OCI-LY3 (cell line): ENCODE measurements at regions not wholly inside any gene's neighbourhood (a gene's known extent, or its start where the extent isn't known, plus 50 kb on each side); places are given as distances from the start of the nearest gene placed in this dataset.

Experiments
- EZH2phosphoT487 ChIP-seq: fragments of 200-600 bp; shearing (Covaris generic); IDR thresholded peaks from 2 replicates; pipeline ENCODE4 v1.6.1; 2018; ENCODE audit warnings: antibody characterized with exemption, mixed run types, low read depth
- TF ChIP-seq, protein P1 (sequence below): fragments of 200-600, 300-600 bp; sonication (generic); IDR thresholded peaks from 2 replicates; pipeline ENCODE4 v1.5.1; 2014; ENCODE audit warnings: antibody characterized with exemption, low read length, low read depth

DNA sequence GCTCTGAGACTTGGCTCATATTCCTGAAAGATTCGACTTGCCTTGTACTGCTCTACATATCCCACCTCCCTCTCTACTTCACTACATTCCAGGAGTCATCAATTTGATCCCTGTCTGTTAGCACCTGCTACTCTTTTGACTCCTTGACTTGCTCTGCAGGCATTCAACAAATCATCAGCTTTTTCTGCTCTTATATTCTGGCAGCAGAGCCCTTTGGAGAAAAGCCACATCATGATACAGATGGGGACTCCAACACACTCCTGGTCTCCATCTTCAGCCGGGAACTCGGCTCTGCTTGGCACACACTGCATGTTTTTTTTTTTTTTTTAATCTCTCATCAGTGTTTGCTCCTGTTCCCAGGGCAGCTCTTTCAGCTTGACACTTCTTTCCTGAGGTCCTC is 293.2 kb upstream of the LCORL start:
- TF ChIP-seq, protein P1, sequence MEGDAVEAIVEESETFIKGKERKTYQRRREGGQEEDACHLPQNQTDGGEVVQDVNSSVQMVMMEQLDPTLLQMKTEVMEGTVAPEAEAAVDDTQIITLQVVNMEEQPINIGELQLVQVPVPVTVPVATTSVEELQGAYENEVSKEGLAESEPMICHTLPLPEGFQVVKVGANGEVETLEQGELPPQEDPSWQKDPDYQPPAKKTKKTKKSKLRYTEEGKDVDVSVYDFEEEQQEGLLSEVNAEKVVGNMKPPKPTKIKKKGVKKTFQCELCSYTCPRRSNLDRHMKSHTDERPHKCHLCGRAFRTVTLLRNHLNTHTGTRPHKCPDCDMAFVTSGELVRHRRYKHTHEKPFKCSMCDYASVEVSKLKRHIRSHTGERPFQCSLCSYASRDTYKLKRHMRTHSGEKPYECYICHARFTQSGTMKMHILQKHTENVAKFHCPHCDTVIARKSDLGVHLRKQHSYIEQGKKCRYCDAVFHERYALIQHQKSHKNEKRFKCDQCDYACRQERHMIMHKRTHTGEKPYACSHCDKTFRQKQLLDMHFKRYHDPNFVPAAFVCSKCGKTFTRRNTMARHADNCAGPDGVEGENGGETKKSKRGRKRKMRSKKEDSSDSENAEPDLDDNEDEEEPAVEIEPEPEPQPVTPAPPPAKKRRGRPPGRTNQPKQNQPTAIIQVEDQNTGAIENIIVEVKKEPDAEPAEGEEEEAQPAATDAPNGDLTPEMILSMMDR = no peak
- no peak for TF ChIP-seq EZH2phosphoT487
